Smooth muscle cell (in vitro differentiated cells): ENCODE measurements at regions not wholly inside any gene's neighbourhood (a gene's known extent, or its start where the extent isn't known, plus 50 kb on each side); places are given as distances from the start of the nearest gene placed in this dataset.

Source experiments
- DNase-seq: peaks from one replicate; lab custom pipeline; 2025; ENCODE audit not compliant: unreplicated experiment; lab: John Stamatoyannopoulos, UW
- H2AFZ ChIP-seq: fragments of 200-600 bp; sonication (generic); 2 replicates; pipeline ENCODE4 v1.6.0; 2016; ENCODE audit warnings: antibody characterized with exemption, low read depth, mild to moderate bottlenecking
- H3F3A ChIP-seq: fragments of 200-600 bp; sonication (generic); 2 replicates; pipeline ENCODE4 v1.6.0; 2017; ENCODE audit warnings: antibody characterized with exemption, low read depth
- H3K27ac ChIP-seq: fragments of 200-600 bp; sonication (generic); 2 replicates; pipeline ENCODE4 v1.5.1; 2016; ENCODE audit warnings: low read depth, mild to moderate bottlenecking
- H3K27me3 ChIP-seq: fragments of 200-600 bp; sonication (generic); 2 replicates; pipeline ENCODE4 v1.6.1; 2016; ENCODE audit warnings: low read depth, mild to moderate bottlenecking
- H3K36me3 ChIP-seq: fragments of 200-600 bp; sonication (generic); 2 replicates; pipeline ENCODE4 v1.5.1; 2016; ENCODE audit warnings: low read depth
- H3K4me1 ChIP-seq: fragments of 200-600 bp; sonication (generic); 2 replicates; pipeline ENCODE4 v1.5.1; 2016; ENCODE audit warnings: low read depth
- H3K4me2 ChIP-seq: fragments of 200-600 bp; sonication (generic); 2 replicates; pipeline ENCODE4 v1.6.0; 2016; ENCODE audit warnings: mild to moderate bottlenecking
- H3K4me3 ChIP-seq: fragments of 200-600 bp; sonication (generic); 2 replicates; pipeline ENCODE4 v1.5.1; 2016; ENCODE audit warnings: mild to moderate bottlenecking
- H3K79me2 ChIP-seq: fragments of 200-600 bp; sonication (generic); 2 replicates; pipeline ENCODE4 v1.6.0; 2016; ENCODE audit warnings: low read depth, mild to moderate bottlenecking
- H3K9ac ChIP-seq: fragments of 200-600 bp; sonication (generic); 2 replicates; pipeline ENCODE4 v1.6.0; 2016; ENCODE audit warnings: low read depth
- H3K9me3 ChIP-seq: fragments of 200-600 bp; sonication (generic); replicated peaks from 2 replicates; pipeline ENCODE4 v1.5.1; 2016; ENCODE audit warnings: low read depth
- H4K20me1 ChIP-seq: fragments of 200-600 bp; sonication (generic); 2 replicates; pipeline ENCODE4 v1.6.0; 2016; ENCODE audit warnings: low read depth
- CTCF ChIP-seq: fragments of 200-600 bp; sonication (generic); IDR thresholded peaks from 2 replicates; pipeline ENCODE4 v1.5.1; 2017; ENCODE audit warnings: borderline replicate concordance, mild to moderate bottlenecking, antibody characterized with exemption; ENCODE audit not compliant: insufficient read depth, poor library complexity, severe bottlenecking
- WGBS: methylation state at CpG from one replicate; pipeline ENCODE4 v1.1.7; 2016; ENCODE audit warnings: low lambda C conversion rate; 5-methylcytosine and 5-hydroxymethylcytosine counted together

DNA sequence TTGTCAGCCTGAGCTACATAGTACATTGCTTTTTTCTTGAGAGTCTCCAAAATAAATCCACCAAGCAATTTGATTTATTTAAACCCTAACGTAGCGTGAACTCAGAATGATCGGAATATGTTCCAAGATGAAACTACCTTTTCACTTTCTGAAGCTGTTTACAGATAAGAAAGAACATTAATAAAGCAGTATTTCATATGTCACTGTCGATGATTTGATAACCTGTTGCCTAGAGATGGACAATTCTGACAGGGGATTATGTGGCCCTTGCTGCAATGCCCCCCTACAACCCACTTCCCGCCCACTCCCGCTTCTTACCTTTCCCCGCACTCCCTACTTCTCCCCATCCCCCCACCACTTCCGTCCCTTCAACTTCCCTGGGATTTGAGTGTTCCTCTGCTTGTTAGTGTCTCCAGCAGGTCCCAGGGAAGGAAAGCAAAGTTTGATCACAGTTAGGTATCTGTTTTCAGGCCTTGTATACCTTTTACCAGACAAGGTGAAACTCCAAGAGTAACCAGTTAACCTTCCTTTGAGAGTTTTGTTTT lies 229.2 kb upstream of the HMGA2 start:
- Histone ChIP-seq H3K27me3 (no peaks in the 10 kb centered on the region), H3K36me3 (no peaks in the 10 kb centered on the region), H3K4me3 (no peak overlapping the region), H3K9me3 (no peaks in the 10 kb centered on the region), H4K20me1 (no peaks in the 10 kb centered on the region), H2AFZ (no peak overlapping the region), H3K27ac (peak overlapping the region; percentile 86), H3K9ac (peak overlapping the region; percentile 6), H3K4me1 (peaks cover 39% of the 10 kb centered on the region), H3K4me2 (peak overlapping the region; percentile 42), H3F3A (peaks cover 11% of the 10 kb centered on the region), H3K79me2 (no peaks in the 10 kb centered on the region)
- WGBS: 58% methylated on average over 8 of the region's 8 CpGs
- TF ChIP-seq CTCF: no peak
- no peak for DNase-seq

DNA sequence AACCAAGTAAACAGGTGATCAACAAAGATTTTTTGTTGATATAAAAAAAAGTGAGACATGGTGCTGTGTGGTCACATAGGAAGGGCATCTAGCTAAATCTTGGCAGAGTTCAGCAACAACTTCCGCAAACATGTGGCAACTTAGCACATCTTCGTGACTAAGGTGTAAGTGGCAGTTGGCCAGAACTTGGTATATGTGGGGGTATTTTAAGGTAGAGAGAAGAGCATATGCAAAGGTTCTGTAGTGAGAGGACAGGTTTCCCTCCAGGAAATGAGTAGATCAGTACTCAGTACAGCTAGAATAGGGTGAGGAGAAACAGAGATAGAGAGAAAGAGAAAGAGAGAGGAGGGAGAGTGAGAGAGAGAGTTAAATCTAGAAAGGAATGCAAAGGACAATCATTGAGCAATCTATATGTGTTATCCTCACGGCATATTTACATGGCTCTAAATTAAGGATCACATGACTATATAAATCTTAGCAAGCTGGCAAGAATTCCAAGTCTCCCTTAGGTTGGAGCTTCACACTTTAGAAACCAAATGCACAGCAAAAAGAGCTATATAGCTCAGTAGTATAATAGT lies 227.7 kb upstream of the HMGA2 start:
- Histone ChIP-seq H3K4me3 (no peak overlapping the region), H3K9ac (no peak overlapping the region), H3K4me2 (peak overlapping the region; percentile 14), H3K27ac (peak overlapping the region; percentile 65), H3F3A (peaks cover 11% of the 10 kb centered on the region), H3K4me1 (peaks cover 38% of the 10 kb centered on the region), H3K36me3 (no peaks in the 10 kb centered on the region), H3K79me2 (no peaks in the 10 kb centered on the region), H3K27me3 (no peaks in the 10 kb centered on the region), H4K20me1 (no peaks in the 10 kb centered on the region), H2AFZ (no peak overlapping the region), H3K9me3 (no peaks in the 10 kb centered on the region)
- 71% methylated on average over 3 of the region's 3 CpGs for WGBS
- no peak for DNase-seq
- TF ChIP-seq CTCF: no peak

- Histone ChIP-seq H3K4me3 (no peak overlapping the region), H3K4me2 (peak overlapping the region; percentile 14), H3K27ac (peak overlapping the region; percentile 65), H2AFZ (peak overlapping the region; percentile 44), H3K9me3 (no peaks in the 10 kb centered on the region), H3K9ac (no peak overlapping the region), H3K27me3 (no peaks in the 10 kb centered on the region), H3F3A (peaks cover 12% of the 10 kb centered on the region), H3K36me3 (no peaks in the 10 kb centered on the region), H4K20me1 (no peaks in the 10 kb centered on the region), H3K4me1 (peaks cover 39% of the 10 kb centered on the region), H3K79me2 (no peaks in the 10 kb centered on the region)
- DNase-seq: no peak
- TF ChIP-seq CTCF: no peak
Observed at GRCh38 chr12:65597527-65597926, 226.8 kb upstream of the HMGA2 start.

- no peak overlapping the region for H3K9ac ChIP-seq
- H2AFZ ChIP-seq: no peak overlapping the region
- H3K4me2 ChIP-seq: no peak overlapping the region
- DNase-seq: no peak
- H3K36me3 ChIP-seq: no peaks in the 10 kb centered on the region
- 77% methylated on average over 1 of the region's 1 CpG for WGBS
- H3F3A ChIP-seq: peaks cover 13% of the 10 kb centered on the region
- H3K79me2 ChIP-seq: no peaks in the 10 kb centered on the region
- H3K4me3 ChIP-seq: no peak overlapping the region
- no peaks in the 10 kb centered on the region for H3K27me3 ChIP-seq
- no peaks in the 10 kb centered on the region for H4K20me1 ChIP-seq
- peak overlapping the region; percentile 65 for H3K27ac ChIP-seq
- H3K9me3 ChIP-seq: no peaks in the 10 kb centered on the region
- TF ChIP-seq CTCF: no peak
- peaks cover 37% of the 10 kb centered on the region for H3K4me1 ChIP-seq
Observed at GRCh38 chr12:65598688-65599087, 225.6 kb upstream of the HMGA2 start.
